Keratinocyte (primary cell): ENCODE measurements at regions not wholly inside any gene's neighbourhood (a gene's known extent, or its start where the extent isn't known, plus 50 kb on each side); places are given as distances from the start of the nearest gene placed in this dataset.

ENCODE experiments used
- DNase-seq: peaks from one replicate; pipeline ENCODE4 v3.0.0-alpha.2; 2011; ENCODE audit warnings: low read depth, missing footprints, low spot score
- FAIRE-seq: peaks from 2 replicates; lab custom pipeline; 2011; peaks lifted over from hg19 to GRCh38; lab: Jason Lieb, UNC
- H2AFZ ChIP-seq: 2 replicates; pipeline ENCODE4 v1.6.0; 2012; ENCODE audit warnings: low read length, control low read depth, inconsistent platforms; ENCODE audit not compliant: control insufficient read depth
- H3K27ac ChIP-seq: 2 replicates; pipeline ENCODE4 v1.5.1; 2011; ENCODE audit warnings: low read length; ENCODE audit not compliant: control insufficient read depth, insufficient read depth
- H3K27me3 ChIP-seq: 3 replicates; pipeline ENCODE4 v1.6.0; 2011; ENCODE audit warnings: low read length; ENCODE audit not compliant: control insufficient read depth, insufficient read depth; ENCODE audit errors: extremely low read depth
- H3K36me3 ChIP-seq, 2 experiments: 2 replicates in 1 of 2; 3 replicates in 1 of 2; pipeline ENCODE4 v1.5.1; 2011; ENCODE audit warnings: low read length in 2 of 2, mild to moderate bottlenecking in 1 of 2; ENCODE audit not compliant: control insufficient read depth in 2 of 2, insufficient read depth in 2 of 2; ENCODE audit errors: extremely low read depth in 1 of 2
- H3K4me1 ChIP-seq: 3 replicates; pipeline ENCODE4 v1.5.1; 2011; ENCODE audit warnings: low read length; ENCODE audit not compliant: control insufficient read depth, insufficient read depth; ENCODE audit errors: extremely low read depth
- H3K4me2 ChIP-seq: 3 replicates; pipeline ENCODE4 v1.6.0; 2011; ENCODE audit warnings: low read depth, low read length; ENCODE audit not compliant: control insufficient read depth, insufficient read depth; ENCODE audit errors: extremely low read depth
- H3K4me3 ChIP-seq, 3 experiments: fragments of 200-600 bp in 1 of 3; sonication (generic) in 1 of 3; 2 replicates in 2 of 3; 3 replicates in 1 of 3; pipeline ENCODE4 v1.5.1; 2011 to 2016; ENCODE audit warnings: low read length in 3 of 3, mild to moderate bottlenecking in 3 of 3, control low read depth in 2 of 3, inconsistent platforms in 1 of 3, low read depth in 1 of 3, mixed read lengths in 1 of 3, mixed run types in 1 of 3, moderate library complexity in 1 of 3; ENCODE audit not compliant: control insufficient read depth in 2 of 3, insufficient read depth in 2 of 3; ENCODE audit errors: extremely low read depth in 1 of 3
- H3K79me2 ChIP-seq: 2 replicates; pipeline ENCODE4 v1.6.0; 2012; ENCODE audit warnings: low read length; ENCODE audit not compliant: control insufficient read depth, insufficient read depth
- H3K9ac ChIP-seq: 3 replicates; pipeline ENCODE4 v1.6.0; 2011; ENCODE audit warnings: low read length; ENCODE audit not compliant: control insufficient read depth, insufficient read depth; ENCODE audit errors: extremely low read depth
- H3K9me1 ChIP-seq: 3 replicates; pipeline ENCODE4 v1.6.0; 2011; ENCODE audit warnings: low read length; ENCODE audit not compliant: control insufficient read depth, insufficient read depth; ENCODE audit errors: extremely low read depth
- H3K9me3 ChIP-seq: 2 replicates; pipeline ENCODE4 v1.5.1; 2012; ENCODE audit warnings: low read depth, low read length; ENCODE audit not compliant: control insufficient read depth
- H4K20me1 ChIP-seq: 3 replicates; pipeline ENCODE4 v1.6.0; 2011; ENCODE audit warnings: low read length; ENCODE audit not compliant: control insufficient read depth, insufficient read depth; ENCODE audit errors: extremely low read depth
- EZH2 ChIP-seq: IDR thresholded peaks from one replicate; pipeline ENCODE4 v1.6.1; 2012; ENCODE audit warnings: inconsistent platforms, mild to moderate bottlenecking, low read length, moderate library complexity
- dilution Hi-C: fragments of 300-500 bp; cut with MboI; formaldehyde crosslinking; loops from one replicate; pipeline ENCODE4 v1.7.0; 2020; ENCODE audit warnings: low sequenced_read_pairs; ENCODE audit not compliant: extremely low pct_ligation_motif_present
- TF ChIP-seq, protein P1 (sequence below), 3 experiments: IDR thresholded peaks in 1 of 3; conservative IDR thresholded peaks in 1 of 3; optimal IDR thresholded peaks in 1 of 3; 2 replicates in 2 of 3; 3 replicates in 1 of 3; pipeline versions ENCODE3 to v1.5.1; 2011; ENCODE audit warnings: low read length in 3 of 3, mild to moderate bottlenecking in 3 of 3, moderate library complexity in 2 of 3, control low read depth in 1 of 3, inconsistent platforms in 1 of 3; ENCODE audit not compliant: insufficient read depth in 2 of 3; ENCODE audit errors: extremely low read depth in 1 of 3

DNA sequence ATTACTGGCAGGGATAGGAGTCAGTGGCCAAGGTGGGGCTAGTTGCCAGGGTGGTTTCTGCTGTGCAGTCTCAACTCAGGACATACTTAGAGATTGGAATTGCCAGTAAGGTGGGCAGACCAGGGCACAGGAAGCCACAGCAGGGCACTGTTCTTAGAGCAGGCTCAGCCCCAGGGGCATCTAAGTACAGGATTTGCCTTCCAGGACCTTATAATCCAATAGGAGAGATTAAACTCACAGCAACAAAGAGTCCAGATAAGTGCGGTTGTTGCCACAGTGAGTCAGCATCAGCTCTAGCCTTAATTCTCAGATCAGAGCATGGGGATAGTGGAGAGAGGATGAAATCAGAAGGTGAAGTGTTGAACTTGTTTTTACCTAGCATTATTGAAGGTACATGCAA is 265.8 kb upstream of the TRPC7 start:
- no peak overlapping the region for H3K4me2 ChIP-seq
- no peaks in the 10 kb centered on the region for H3K9me3 ChIP-seq
- no peak for TF ChIP-seq EZH2
- TF ChIP-seq, protein P1, sequence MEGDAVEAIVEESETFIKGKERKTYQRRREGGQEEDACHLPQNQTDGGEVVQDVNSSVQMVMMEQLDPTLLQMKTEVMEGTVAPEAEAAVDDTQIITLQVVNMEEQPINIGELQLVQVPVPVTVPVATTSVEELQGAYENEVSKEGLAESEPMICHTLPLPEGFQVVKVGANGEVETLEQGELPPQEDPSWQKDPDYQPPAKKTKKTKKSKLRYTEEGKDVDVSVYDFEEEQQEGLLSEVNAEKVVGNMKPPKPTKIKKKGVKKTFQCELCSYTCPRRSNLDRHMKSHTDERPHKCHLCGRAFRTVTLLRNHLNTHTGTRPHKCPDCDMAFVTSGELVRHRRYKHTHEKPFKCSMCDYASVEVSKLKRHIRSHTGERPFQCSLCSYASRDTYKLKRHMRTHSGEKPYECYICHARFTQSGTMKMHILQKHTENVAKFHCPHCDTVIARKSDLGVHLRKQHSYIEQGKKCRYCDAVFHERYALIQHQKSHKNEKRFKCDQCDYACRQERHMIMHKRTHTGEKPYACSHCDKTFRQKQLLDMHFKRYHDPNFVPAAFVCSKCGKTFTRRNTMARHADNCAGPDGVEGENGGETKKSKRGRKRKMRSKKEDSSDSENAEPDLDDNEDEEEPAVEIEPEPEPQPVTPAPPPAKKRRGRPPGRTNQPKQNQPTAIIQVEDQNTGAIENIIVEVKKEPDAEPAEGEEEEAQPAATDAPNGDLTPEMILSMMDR (optimal IDR thresholded peaks at IDR 0.05 in 1 of 3, IDR thresholded peaks at IDR 0.05 in 1 of 3, conservative IDR thresholded peaks at IDR 0.05 in 1 of 3; ENCODE audit: extremely low read depth in 1 of 3, insufficient read depth in 2 of 3, low read length in 3 of 3): no peak
- H2AFZ ChIP-seq: no peak overlapping the region
- H3K4me3 ChIP-seq: no peak overlapping the region
- no peaks in the 10 kb centered on the region for H3K27me3 ChIP-seq
- no peaks in the 10 kb centered on the region for H4K20me1 ChIP-seq
- no peak overlapping the region for H3K9ac ChIP-seq
- DNase-seq (no peak), FAIRE-seq (no peak)
- H3K4me1 ChIP-seq: no peaks in the 10 kb centered on the region
- no peak overlapping the region for H3K27ac ChIP-seq
- H3K79me2 ChIP-seq: no peaks in the 10 kb centered on the region
- H3K36me3 ChIP-seq: no peaks in the 10 kb centered on the region
- dilution Hi-C loops: no loop called here
- H3K9me1 ChIP-seq: no peaks in the 10 kb centered on the region

DNA sequence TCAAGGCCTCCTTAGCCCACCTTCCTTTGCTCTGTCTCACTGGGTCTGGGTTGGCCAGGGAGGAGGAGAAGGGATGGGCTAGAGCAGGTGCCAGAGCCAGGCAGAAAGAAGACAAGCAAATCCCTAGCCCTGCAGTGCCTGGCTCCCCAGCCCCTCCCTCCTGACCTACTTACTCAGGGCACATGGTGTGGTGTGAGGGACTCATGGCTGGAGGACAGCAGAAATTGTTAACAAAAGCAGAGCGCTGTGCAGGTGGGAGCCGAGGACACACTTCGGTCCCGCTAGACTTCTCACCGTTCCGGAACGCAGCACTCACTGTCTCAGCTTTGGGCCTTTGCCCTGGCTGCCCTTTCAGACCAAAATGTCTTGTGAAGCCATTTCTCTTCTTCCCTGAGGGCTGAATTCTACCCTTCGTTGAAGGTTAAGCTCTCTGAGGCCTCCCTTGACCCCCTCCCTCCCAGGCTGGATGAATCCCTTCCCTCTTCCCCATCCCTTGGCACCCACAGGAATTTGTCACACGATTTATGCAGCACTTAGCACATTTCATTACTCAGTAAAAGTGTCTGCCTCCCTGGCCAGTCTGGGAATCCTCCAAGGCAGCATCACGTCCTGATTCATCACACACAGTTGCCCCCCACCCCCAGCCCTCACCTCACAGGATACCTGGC is 263.9 kb upstream of the TRPC7 start:
- H3K9me3 ChIP-seq: no peaks in the 10 kb centered on the region
- no peak overlapping the region for H3K9ac ChIP-seq
- TF ChIP-seq EZH2: no peak
- TF ChIP-seq, protein P1 (optimal IDR thresholded peaks at IDR 0.05 in 1 of 3, IDR thresholded peaks at IDR 0.05 in 1 of 3, conservative IDR thresholded peaks at IDR 0.05 in 1 of 3; ENCODE audit: extremely low read depth in 1 of 3, insufficient read depth in 2 of 3, low read length in 3 of 3): no peak
- no peak for DNase-seq
- no peak overlapping the region for H3K4me2 ChIP-seq
- H3K4me3 ChIP-seq: no peak overlapping the region
- no peaks in the 10 kb centered on the region for H3K4me1 ChIP-seq
- no peak overlapping the region for H3K27ac ChIP-seq
- no peaks in the 10 kb centered on the region for H3K79me2 ChIP-seq
- H2AFZ ChIP-seq: no peak overlapping the region
- H3K27me3 ChIP-seq: no peaks in the 10 kb centered on the region
- H3K36me3 ChIP-seq: no peaks in the 10 kb centered on the region
- dilution Hi-C loops: no loop called here
- H4K20me1 ChIP-seq: no peaks in the 10 kb centered on the region
- H3K9me1 ChIP-seq: no peaks in the 10 kb centered on the region
- FAIRE-seq: no peak
